Mesothelial cell of epicardium (in vitro differentiated cells): ENCODE measurements at regions not wholly inside any gene's neighbourhood (a gene's known extent, or its start where the extent isn't known, plus 50 kb on each side); places are given as distances from the start of the nearest gene placed in this dataset.

ENCODE experiments used
- DNase-seq, 2 experiments: peaks; one replicate each; pipeline ENCODE4 v3.0.0; 2021; ENCODE audit warnings: low spot score in 2 of 2; ENCODE audit not compliant: unreplicated experiment in 2 of 2
- H3K27ac Mint-ChIP-seq: 2 replicates; pipeline ENCODE4 v1.8.0; 2021; ENCODE audit warnings: mixed read lengths
- H3K27me3 Mint-ChIP-seq: 2 replicates; pipeline ENCODE4 v1.8.0; 2021; ENCODE audit warnings: low read depth, mixed read lengths
- H3K36me3 Mint-ChIP-seq: 2 replicates; pipeline ENCODE4 v1.8.0; 2021; ENCODE audit warnings: mixed read lengths
- H3K4me1 Mint-ChIP-seq: 2 replicates; pipeline ENCODE4 v1.8.0; 2021; ENCODE audit warnings: mixed read lengths
- H3K4me3 Mint-ChIP-seq: 2 replicates; pipeline ENCODE4 v1.8.0; 2021; ENCODE audit warnings: mild to moderate bottlenecking, moderate library complexity, mixed read lengths
- H3K9me3 Mint-ChIP-seq: 2 replicates; pipeline ENCODE4 v1.8.0; 2021; ENCODE audit warnings: mixed read lengths
- TF ChIP-seq, protein P1 (sequence below): fragments of 200-600 bp; sonication (generic); IDR thresholded peaks from one replicate; pipeline ENCODE4 v1.5.0; 2021; ENCODE audit warnings: antibody characterized with exemption; ENCODE audit not compliant: unreplicated experiment

DNA sequence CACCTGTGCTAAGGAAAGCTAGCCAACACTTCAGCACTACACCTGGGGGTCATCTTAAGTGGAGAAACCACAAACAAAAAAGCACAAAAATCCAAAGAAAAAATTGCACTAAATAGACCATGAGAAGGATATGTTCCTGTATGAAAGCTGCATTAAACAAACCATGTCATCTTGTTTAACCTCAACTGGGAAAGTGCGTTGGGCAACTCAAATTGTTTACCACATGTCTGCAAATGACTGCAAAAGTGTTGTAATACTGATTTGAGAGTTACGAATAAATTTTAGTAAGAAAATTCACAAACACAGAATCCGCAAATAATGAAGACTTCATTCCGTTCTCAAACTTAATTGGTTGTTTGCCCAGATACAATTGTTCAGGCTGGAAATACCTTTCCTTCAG lies 111.9 kb upstream of the EGFR start:
- Mint-ChIP-seq H3K27ac (no peak overlapping the region), H3K27me3 (peaks cover 12% of the 10 kb centered on the region), H3K36me3 (no peaks in the 10 kb centered on the region), H3K4me3 (no peak overlapping the region), H3K9me3 (no peaks in the 10 kb centered on the region), H3K4me1 (no peaks in the 10 kb centered on the region)
- no peak for DNase-seq
- TF ChIP-seq, protein P1, sequence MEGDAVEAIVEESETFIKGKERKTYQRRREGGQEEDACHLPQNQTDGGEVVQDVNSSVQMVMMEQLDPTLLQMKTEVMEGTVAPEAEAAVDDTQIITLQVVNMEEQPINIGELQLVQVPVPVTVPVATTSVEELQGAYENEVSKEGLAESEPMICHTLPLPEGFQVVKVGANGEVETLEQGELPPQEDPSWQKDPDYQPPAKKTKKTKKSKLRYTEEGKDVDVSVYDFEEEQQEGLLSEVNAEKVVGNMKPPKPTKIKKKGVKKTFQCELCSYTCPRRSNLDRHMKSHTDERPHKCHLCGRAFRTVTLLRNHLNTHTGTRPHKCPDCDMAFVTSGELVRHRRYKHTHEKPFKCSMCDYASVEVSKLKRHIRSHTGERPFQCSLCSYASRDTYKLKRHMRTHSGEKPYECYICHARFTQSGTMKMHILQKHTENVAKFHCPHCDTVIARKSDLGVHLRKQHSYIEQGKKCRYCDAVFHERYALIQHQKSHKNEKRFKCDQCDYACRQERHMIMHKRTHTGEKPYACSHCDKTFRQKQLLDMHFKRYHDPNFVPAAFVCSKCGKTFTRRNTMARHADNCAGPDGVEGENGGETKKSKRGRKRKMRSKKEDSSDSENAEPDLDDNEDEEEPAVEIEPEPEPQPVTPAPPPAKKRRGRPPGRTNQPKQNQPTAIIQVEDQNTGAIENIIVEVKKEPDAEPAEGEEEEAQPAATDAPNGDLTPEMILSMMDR = no peak

DNA sequence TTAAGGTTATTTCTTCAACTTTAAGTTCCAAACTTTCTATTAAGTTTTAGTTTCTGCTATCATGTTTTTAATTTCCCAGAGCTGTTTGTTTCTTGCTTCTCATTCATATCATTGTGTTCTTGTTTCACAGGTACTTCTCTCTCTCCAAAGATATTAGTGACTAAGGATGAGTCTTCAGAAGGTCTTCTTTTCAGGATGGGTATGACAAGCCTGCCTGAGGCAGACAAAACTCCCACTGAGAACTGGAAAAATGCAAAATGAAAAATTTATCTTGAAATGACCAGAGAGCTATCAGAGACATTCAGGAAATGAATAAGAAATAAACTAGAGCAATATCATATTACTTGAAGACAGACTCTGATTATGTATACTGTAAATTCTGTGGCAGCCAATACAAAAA lies 110.8 kb upstream of the EGFR start:
- DNase-seq = no peak
- Mint-ChIP-seq H3K27me3 (peaks cover 7% of the 10 kb centered on the region), H3K4me3 (no peak overlapping the region), H3K4me1 (no peaks in the 10 kb centered on the region), H3K27ac (no peak overlapping the region), H3K36me3 (no peaks in the 10 kb centered on the region), H3K9me3 (no peaks in the 10 kb centered on the region)
- TF ChIP-seq, protein P1 = no peak

DNA sequence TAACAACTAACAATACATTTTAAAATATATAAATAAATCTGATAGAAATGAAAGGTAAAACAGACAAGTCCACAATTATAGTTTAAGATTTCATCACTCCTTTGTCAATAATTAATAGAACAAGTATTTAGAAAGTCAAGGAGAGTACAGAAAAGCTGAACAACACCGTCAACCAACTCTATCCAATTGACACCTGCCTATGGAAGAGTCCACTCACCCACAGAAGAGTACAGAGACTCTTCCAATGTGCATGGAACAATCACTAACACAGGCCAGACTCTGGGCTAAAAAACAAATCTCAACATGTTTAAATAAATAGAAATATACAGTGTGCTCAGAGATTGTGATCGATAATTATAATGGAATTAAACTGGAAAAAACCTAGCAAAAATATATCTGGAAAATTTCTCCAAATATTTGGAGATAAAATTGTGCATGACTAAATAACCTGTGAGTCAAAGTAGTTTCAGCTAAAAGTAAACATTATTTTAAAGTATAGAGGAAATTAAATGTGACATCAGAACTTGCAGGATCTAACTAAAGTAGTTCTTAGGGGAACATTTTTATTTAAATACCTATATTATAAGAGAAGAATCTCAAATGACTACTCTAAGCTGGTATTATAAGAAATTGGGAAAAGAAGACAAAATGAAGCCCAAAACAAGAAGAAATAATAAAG lies 109.9 kb upstream of the EGFR start:
- no peak overlapping the region for H3K4me3 Mint-ChIP-seq
- no peak for DNase-seq
- no peaks in the 10 kb centered on the region for H3K4me1 Mint-ChIP-seq
- H3K27ac Mint-ChIP-seq = no peak overlapping the region
- H3K36me3 Mint-ChIP-seq = no peaks in the 10 kb centered on the region
- peaks cover 7% of the 10 kb centered on the region for H3K27me3 Mint-ChIP-seq
- TF ChIP-seq, protein P1 = no peak
- H3K9me3 Mint-ChIP-seq = no peaks in the 10 kb centered on the region

DNA sequence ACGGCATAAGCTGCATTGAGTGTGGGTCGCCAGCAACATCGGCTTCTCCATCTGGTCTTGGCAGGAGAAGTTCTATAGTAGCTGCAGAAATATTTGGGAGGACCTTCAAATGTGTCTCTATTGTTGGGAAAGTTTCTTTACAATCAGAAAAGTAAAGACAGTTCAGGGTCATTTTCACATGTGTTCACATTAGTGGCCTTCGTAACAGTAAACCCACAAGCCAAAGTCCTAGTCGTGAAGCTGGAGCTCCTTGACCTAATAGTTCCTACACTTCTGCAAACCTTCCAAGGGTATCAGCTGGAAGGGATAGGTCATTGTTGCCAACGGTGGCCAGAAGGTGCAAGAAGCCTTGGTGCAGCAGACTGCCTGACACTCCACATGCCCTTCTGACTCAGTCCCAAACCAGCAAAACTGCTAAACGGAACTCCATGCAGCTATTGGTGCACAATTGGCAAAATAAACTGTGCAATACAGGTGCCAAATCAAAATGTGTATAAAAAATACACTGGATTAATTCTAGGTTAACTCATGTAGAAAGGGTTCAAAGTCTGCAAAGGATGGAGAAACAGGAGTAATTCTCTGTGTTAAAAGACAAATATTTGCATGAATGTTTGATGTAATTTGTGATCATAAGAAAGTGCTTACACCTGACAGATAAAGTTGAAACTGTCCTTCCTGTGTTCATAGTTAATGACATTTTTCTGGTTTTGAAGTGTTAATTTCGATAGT lies 102.8 kb upstream of the EGFR start:
- H3K27ac Mint-ChIP-seq = no peak overlapping the region
- no peak overlapping the region for H3K4me3 Mint-ChIP-seq
- no peak for DNase-seq
- no peaks in the 10 kb centered on the region for H3K27me3 Mint-ChIP-seq
- no peaks in the 10 kb centered on the region for H3K9me3 Mint-ChIP-seq
- TF ChIP-seq, protein P1 = no peak
- peaks cover 5% of the 10 kb centered on the region for H3K4me1 Mint-ChIP-seq
- H3K36me3 Mint-ChIP-seq = no peaks in the 10 kb centered on the region

DNA sequence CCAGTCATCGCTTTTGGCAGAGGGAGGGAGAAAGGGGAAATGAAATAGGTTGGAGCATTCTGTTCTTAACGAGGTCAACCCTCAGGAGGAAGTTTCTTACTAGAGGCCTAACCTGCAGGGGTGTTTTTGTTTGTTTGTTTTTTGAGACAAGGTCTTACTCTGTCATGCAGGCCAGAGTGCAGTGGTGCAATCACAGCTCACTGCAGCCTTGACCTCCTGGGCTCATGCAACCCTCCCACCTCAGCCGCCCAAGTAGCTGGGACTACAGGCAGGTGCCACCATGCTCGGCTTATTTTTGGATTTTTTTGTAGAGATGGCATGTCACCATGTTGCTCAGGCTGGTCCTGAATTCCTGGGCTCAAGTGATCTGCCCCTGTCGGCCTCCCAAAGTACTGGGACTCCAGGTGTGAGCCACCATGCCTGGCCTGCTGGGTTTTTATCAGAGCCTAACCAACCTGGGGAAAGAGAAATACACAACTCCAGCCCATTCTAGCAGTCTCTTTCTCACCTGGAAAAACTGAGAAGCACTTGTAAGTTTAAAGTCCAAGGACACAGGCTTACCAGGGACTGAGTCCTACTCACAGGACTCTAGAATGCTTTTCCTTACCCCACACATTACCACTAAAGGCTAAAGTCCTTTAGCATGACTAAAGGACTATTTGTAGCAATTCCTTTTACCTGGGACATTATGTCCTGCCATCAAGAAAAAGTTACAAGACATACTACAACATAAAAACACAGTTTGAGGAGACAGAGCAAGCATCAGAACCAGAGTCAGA lies 101.0 kb upstream of the EGFR start:
- Mint-ChIP-seq H3K4me3 (no peak overlapping the region), H3K9me3 (no peaks in the 10 kb centered on the region), H3K4me1 (peaks cover 5% of the 10 kb centered on the region), H3K27me3 (peaks cover 6% of the 10 kb centered on the region), H3K27ac (no peak overlapping the region), H3K36me3 (no peaks in the 10 kb centered on the region)
- DNase-seq = no peak
- TF ChIP-seq, protein P1 = no peak
